ENCODE measurements at regions not wholly inside any gene's neighbourhood (a gene's known extent, or its start where the extent isn't known, plus 50 kb on each side); places are given as distances from the start of the nearest gene placed in this dataset.
"Not testable (repeated sequence)": the region's sequence is repeated elsewhere in the genome, so short reads cannot be mapped to it uniquely, and the experiment has no call there.

DNA sequence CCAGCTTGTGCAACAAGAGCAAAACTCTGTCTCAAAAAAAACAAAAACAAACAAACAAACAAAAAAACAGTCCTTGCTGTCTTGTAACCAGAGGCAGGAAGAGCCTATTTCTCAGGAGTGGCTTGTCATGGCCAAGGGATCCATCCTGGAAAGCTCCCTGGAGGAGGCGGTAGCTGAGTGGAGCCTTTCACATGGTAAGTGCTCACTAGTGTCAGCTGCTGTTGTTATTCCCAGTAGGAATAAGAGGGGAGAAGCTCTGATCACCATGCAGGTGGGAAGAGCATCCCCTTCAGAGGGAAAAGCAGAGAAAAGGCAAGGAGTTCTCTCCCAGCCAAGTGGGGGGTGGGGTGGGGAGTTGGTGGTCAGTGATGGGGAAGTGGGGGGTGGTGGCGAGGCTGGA, 54.6 kb upstream of the WNT7B start:
- no peak overlapping the region for H3K27ac ChIP-seq (ENCODE audit: low read depth in 1 of 3, low read length in 2 of 3)
- no peak for DNase-seq
- H3K36me3 ChIP-seq (ENCODE audit: control insufficient read depth in 3 of 3, insufficient read depth in 2 of 3, low read depth in 1 of 3, low read length in 3 of 3), result no peaks in the 10 kb centered on the region
- H3K27me3 ChIP-seq (ENCODE audit: control insufficient read depth in 3 of 3, insufficient read depth in 3 of 3, low read length in 3 of 3), result peaks cover 0 to 1% (median 0%) of the 10 kb centered on the region in 3 donors
- H3K4me1 ChIP-seq (ENCODE audit: control insufficient read depth in 3 of 3, insufficient read depth in 2 of 3, low read depth in 1 of 3, low read length in 2 of 3), result peaks cover 0 to 21% (median 0%) of the 10 kb centered on the region in 3 donors
- no peak overlapping the region for H3K4me3 ChIP-seq (ENCODE audit: low read depth in 1 of 3, low read length in 3 of 3)
- H3K9me3 ChIP-seq (ENCODE audit: control insufficient read depth in 2 of 2, insufficient read depth in 1 of 2, low read depth in 1 of 2, low read length in 1 of 2), result no peaks in the 10 kb centered on the region
- WGBS, 3 donors, result 90 to 95% (median 93%) methylated on average over 2 of the region's 2 CpGs
- FAIRE-seq, result no peak

DNA sequence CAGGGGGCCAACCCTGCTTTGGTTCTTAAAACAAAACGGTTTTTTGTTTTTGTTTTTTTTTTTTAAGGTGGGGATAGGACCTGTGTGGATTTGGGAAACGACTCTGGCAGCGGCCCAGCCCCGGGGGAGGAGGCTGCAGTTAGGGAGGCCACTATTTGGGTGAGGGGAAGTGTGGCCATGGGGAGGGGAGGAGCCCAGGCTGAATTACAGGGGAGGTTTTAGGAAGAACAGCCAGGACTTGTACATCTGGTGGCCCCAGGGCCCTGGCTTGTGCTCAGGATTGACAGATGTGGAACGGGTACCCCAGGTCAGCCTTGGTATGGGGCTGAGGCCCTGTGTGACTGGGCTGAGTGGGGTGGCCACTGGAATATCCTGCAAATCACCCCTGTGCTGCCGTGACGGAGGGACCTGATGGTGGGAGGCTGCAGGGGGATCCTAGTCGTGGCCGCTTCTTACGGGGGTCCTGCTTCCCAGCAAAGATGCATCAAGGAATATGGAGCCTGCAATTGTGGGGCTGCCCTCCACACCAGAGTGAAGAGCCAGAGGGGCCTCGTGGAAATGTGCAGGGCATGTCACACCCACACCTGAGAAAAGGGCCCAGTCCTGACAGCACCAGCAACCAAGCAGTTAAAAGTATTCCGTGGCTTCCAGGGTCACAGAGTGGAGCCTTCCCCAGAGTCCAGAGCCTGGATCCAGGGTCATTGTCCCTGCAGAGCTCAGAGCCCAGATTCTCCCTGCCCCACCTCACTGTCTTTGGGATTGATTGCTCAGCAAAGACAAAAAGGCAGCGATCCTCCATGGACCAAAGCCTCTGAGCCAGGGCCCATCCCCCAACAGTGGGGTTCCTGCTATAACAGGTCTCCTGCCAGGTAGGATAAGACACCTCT, 55.2 kb upstream of the WNT7B start:
- WGBS, 3 donors, result 76 to 79% (median 78%) methylated on average over 13 of the region's 13 CpGs
- Histone ChIP-seq H3K4me1 (ENCODE audit: control insufficient read depth in 3 of 3, insufficient read depth in 2 of 3, low read depth in 1 of 3, low read length in 2 of 3) (peaks cover 0 to 21% (median 3%) of the 10 kb centered on the region in 3 donors), H3K36me3 (ENCODE audit: control insufficient read depth in 3 of 3, insufficient read depth in 2 of 3, low read depth in 1 of 3, low read length in 3 of 3) (no peaks in the 10 kb centered on the region), H3K4me3 (ENCODE audit: low read depth in 1 of 3, low read length in 3 of 3) (no peak overlapping the region), H3K27ac (ENCODE audit: low read depth in 1 of 3, low read length in 2 of 3) (no peak overlapping the region), H3K9me3 (ENCODE audit: control insufficient read depth in 2 of 2, insufficient read depth in 1 of 2, low read depth in 1 of 2, low read length in 1 of 2) (no peaks in the 10 kb centered on the region), H3K27me3 (ENCODE audit: control insufficient read depth in 3 of 3, insufficient read depth in 3 of 3, low read length in 3 of 3) (no peaks in the 10 kb centered on the region)
- DNase-seq, result no peak
- FAIRE-seq, result no peak

DNA sequence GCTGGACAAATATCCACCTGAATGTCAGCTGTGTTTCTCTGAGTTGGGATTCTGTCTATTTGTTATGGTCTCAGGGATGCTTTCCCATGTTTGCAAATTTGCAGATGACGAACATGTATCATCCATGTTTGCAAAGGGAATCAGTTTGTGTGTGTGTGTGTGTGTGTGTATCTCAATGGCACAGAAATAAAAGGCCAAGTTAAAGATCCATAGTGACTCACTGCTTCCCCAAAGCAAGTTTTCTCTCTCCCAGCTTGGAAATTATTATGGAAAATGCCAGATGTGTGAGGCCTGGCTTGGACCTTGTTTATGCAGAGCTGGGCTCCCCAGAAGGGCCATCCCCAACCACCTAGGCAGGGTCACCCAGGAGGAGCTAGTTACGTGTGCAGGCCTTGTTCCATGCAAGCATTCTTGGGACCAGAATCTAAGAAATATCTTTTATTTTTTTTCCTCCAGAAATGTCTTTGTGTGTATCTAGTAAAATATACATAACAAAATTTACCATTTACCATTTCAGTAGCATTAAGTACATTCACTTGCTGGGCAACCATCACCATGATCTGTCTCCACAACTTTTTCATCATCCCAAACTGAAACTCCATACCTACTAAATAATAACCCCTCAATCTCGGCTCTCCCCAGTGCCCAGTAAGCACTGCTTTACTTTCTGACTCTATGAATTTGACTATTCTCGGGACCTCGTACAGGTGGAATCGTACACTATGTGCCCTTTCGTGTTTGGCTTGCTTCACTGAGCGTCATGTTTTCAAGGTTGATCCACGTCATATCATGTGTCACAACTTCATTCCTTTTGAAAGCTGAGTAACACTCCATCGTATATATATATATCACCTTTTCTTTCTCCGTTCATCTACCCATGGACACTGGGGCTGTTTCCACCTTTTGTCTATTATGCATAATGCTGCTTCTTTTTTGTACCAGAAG, 56.6 kb upstream of the WNT7B start:
- FAIRE-seq, result no peak
- 93 to 94% (median 94%) methylated on average over 11 of the region's 11 CpGs for WGBS, 3 donors

DNA sequence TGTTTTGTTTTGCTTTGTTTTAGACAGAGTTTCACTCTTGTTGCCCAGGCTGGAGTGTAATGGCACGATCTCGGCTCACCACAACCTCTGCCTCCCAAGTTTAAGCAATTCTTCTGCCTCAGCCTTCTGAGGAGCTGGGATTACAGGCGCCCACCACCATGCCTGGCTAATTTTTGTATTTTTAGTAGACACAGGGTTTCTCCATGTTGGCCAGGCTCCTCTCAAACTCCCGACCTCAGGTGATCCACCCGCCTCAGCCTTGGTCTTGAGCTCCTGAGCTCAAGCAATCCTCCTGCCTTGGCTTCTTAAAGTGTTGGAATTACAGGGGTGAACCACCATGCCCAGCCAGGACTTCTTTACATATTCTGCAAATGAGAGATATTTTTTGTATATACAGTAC, 57.5 kb upstream of the WNT7B start:
- not testable (repeated sequence) for H3K27me3 ChIP-seq (ENCODE audit: control insufficient read depth in 3 of 3, insufficient read depth in 3 of 3, low read length in 3 of 3); DNase-seq; H3K9me3 ChIP-seq (ENCODE audit: control insufficient read depth in 2 of 2, insufficient read depth in 1 of 2, low read depth in 1 of 2, low read length in 1 of 2); FAIRE-seq; H3K4me3 ChIP-seq (ENCODE audit: low read depth in 1 of 3, low read length in 3 of 3); H3K27ac ChIP-seq (ENCODE audit: low read depth in 1 of 3, low read length in 2 of 3); H3K36me3 ChIP-seq (ENCODE audit: control insufficient read depth in 3 of 3, insufficient read depth in 2 of 3, low read depth in 1 of 3, low read length in 3 of 3)
- WGBS, 3 donors, result 90 to 94% (median 94%) methylated on average over 5 of the region's 5 CpGs
- H3K4me1 ChIP-seq (ENCODE audit: control insufficient read depth in 3 of 3, insufficient read depth in 2 of 3, low read depth in 1 of 3, low read length in 2 of 3), result peaks cover 0 to 17% (median 3%) of the 10 kb centered on the region in 3 donors

More for the DNA sequence above, 56.6 kb upstream of the WNT7B start:
- H3K27me3 ChIP-seq (ENCODE audit: control insufficient read depth in 3 of 3, insufficient read depth in 3 of 3, low read length in 3 of 3), result no peaks in the 10 kb centered on the region
- no peaks in the 10 kb centered on the region for H3K9me3 ChIP-seq (ENCODE audit: control insufficient read depth in 2 of 2, insufficient read depth in 1 of 2, low read depth in 1 of 2, low read length in 1 of 2)
- DNase-seq, result no peak
- H3K4me3 ChIP-seq (ENCODE audit: low read depth in 1 of 3, low read length in 3 of 3), result no peak overlapping the region
- H3K4me1 ChIP-seq (ENCODE audit: control insufficient read depth in 3 of 3, insufficient read depth in 2 of 3, low read depth in 1 of 3, low read length in 2 of 3), result peaks cover 0 to 17% (median 3%) of the 10 kb centered on the region in 3 donors
- no peaks in the 10 kb centered on the region for H3K36me3 ChIP-seq (ENCODE audit: control insufficient read depth in 3 of 3, insufficient read depth in 2 of 3, low read depth in 1 of 3, low read length in 3 of 3)
- no peak overlapping the region for H3K27ac ChIP-seq (ENCODE audit: low read depth in 1 of 3, low read length in 2 of 3)

DNA sequence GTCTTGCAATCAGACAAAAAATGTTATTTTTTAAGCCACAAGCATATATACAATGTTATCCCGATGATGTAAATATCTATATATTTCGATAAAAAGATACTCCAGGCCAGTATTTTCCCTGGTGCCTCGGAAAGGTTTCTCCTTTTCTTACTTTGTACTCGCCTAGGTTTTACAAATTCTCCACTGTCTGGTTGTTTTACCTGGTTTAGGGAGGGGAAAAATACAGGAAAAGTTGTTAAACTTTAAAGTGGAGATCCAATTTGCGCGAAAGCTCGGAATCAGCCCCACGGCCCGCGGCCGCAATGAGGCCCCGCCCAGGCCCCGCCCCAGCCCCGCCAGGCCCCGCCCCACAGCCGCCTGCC, 58.4 kb upstream of the WNT7B start:
- Histone ChIP-seq H3K27ac (ENCODE audit: low read depth in 1 of 3, low read length in 2 of 3) (peak overlapping the region in 2 of 3 donors; percentile 56 to 91), H3K36me3 (ENCODE audit: control insufficient read depth in 3 of 3, insufficient read depth in 2 of 3, low read depth in 1 of 3, low read length in 3 of 3) (no peaks in the 10 kb centered on the region), H3K27me3 (ENCODE audit: control insufficient read depth in 3 of 3, insufficient read depth in 3 of 3, low read length in 3 of 3) (peaks cover 0 to 3% (median 0%) of the 10 kb centered on the region in 3 donors), H3K4me3 (ENCODE audit: low read depth in 1 of 3, low read length in 3 of 3) (peak overlapping the region in 2 of 3 donors; percentile 12 to 64), H3K4me1 (ENCODE audit: control insufficient read depth in 3 of 3, insufficient read depth in 2 of 3, low read depth in 1 of 3, low read length in 2 of 3) (peaks cover 0 to 16% (median 3%) of the 10 kb centered on the region in 3 donors), H3K9me3 (ENCODE audit: control insufficient read depth in 2 of 2, insufficient read depth in 1 of 2, low read depth in 1 of 2, low read length in 1 of 2) (no peaks in the 10 kb centered on the region)
- DNase-seq (no peak), FAIRE-seq (no peak)
- 1 to 2% (median 1%) methylated on average over 11 to 16 of the region's 16 CpGs for WGBS, 3 donors

DNA sequence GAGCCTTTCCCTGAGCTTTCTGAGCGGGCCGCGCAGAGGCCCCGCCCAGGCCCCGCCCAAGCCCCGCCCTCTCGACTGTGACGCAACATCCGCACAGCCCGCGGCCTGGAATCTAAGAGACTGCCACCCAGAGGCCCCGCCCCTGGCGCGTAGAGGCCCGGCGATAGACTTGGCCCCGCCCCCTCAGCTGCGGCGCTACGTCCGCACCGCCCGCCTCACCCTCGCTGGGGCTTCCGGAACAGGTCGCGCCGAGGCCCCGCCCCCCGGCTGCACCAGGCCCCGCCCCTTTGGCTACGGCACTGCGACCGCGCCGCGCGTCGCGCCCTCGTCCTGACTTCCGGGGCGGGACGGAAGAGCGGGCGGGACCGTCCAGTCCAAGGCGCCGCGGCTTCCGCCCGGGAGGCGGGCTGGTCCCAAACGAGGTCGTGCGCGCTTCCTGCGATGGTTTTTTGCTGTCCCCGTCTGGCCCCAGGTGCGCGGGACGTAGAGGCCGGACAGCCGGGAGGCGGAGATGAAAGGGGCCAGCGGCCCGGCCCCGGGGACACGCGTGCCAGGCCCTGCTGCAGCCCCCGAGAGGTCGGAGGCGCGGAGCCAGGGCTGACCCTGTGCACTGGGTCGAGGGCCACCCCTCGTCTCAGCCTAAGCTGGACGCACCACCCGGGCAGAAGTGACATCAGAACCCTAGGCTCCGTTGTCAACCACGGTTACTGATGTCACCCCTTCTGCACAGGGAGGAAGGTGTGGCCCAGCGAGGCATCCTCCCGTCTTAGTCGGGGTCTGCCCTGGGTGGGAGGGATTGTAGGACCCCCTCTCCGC, 59.0 kb upstream of the WNT7B start:
- no peak for FAIRE-seq
- WGBS, 3 donors, result 0 to 1% (median 1%) methylated on average over 70 to 84 of the region's 84 CpGs
- peak; percentile 99 to 100 for DNase-seq
- Histone ChIP-seq H3K4me3 (ENCODE audit: low read depth in 1 of 3, low read length in 3 of 3) (peak overlapping the region; percentile 59 to 80 (median 71)), H3K27ac (ENCODE audit: low read depth in 1 of 3, low read length in 2 of 3) (peak overlapping the region; percentile 92 to 96 (median 96)), H3K4me1 (ENCODE audit: control insufficient read depth in 3 of 3, insufficient read depth in 2 of 3, low read depth in 1 of 3, low read length in 2 of 3) (peaks cover 0 to 14% (median 3%) of the 10 kb centered on the region in 3 donors), H3K9me3 (ENCODE audit: control insufficient read depth in 2 of 2, insufficient read depth in 1 of 2, low read depth in 1 of 2, low read length in 1 of 2) (no peaks in the 10 kb centered on the region), H3K27me3 (ENCODE audit: control insufficient read depth in 3 of 3, insufficient read depth in 3 of 3, low read length in 3 of 3) (peaks cover 0 to 7% (median 0%) of the 10 kb centered on the region in 3 donors), H3K36me3 (ENCODE audit: control insufficient read depth in 3 of 3, insufficient read depth in 2 of 3, low read depth in 1 of 3, low read length in 3 of 3) (no peaks in the 10 kb centered on the region)

DNA sequence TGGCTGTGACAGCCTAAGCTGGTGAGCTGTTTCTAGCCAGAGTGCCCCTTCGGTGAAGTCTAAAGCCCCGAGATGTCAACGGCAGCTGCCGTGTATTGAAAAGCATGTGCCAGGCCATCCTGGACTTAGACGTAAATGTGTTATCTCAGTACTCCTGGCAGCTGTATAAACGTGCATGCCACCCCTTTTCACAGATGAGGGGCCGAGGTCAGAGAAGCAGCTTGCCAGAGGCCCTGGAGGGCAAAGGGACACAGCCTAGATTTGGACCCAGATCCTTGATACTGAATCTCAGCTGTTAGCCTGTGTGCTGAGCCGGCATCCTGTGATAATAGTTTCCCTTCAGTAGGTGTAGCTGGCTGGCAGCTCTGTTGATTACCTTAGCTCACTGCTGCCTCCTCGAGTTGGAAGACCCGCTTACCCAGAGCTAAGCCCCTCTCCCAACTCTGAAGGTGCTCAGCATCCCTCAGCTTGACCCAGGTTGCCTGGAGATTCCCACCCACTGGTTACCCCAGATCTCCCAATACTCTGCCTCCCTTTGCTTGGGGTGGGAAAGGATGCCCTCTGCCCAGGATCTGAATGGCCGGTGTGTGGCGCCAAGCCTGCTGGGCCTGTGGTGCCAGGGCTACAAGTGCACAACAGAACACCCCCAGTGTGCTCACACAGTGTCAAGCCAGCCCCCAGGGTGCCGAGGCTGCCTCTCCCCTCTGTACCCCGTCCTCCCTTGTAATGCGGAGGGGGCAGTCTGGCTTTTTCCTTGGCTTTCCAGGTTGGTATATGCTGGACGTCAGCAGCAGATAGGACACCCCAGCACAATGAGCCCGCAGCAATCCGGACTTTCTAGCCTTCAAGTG, 59.8 kb upstream of the WNT7B start:
- Histone ChIP-seq H3K4me3 (ENCODE audit: low read depth in 1 of 3, low read length in 3 of 3) (peak overlapping the region; percentile 59 to 80 (median 71)), H3K27me3 (ENCODE audit: control insufficient read depth in 3 of 3, insufficient read depth in 3 of 3, low read length in 3 of 3) (peaks cover 0 to 7% (median 0%) of the 10 kb centered on the region in 3 donors), H3K9me3 (ENCODE audit: control insufficient read depth in 2 of 2, insufficient read depth in 1 of 2, low read depth in 1 of 2, low read length in 1 of 2) (no peaks in the 10 kb centered on the region), H3K4me1 (ENCODE audit: control insufficient read depth in 3 of 3, insufficient read depth in 2 of 3, low read depth in 1 of 3, low read length in 2 of 3) (peaks cover 0 to 14% (median 3%) of the 10 kb centered on the region in 3 donors), H3K27ac (ENCODE audit: low read depth in 1 of 3, low read length in 2 of 3) (peak overlapping the region; percentile 92 to 96 (median 96)), H3K36me3 (ENCODE audit: control insufficient read depth in 3 of 3, insufficient read depth in 2 of 3, low read depth in 1 of 3, low read length in 3 of 3) (no peaks in the 10 kb centered on the region)
- peak; percentile 63 to 77 for DNase-seq
- WGBS, 3 donors, result 30 to 42% (median 33%) methylated on average over 18 of the region's 18 CpGs
- FAIRE-seq, result no peak
